HCT116 (cell line): ENCODE measurements at regions not wholly inside any gene's neighbourhood (a gene's known extent, or its start where the extent isn't known, plus 50 kb on each side); places are given as distances from the start of the nearest gene placed in this dataset.

Source experiments
- ATAC-seq: fragments of 200-7000 bp; cut with Tn5 transposase; 2 replicates; pipeline ENCODE4 v1.9.1; 2020; ENCODE audit warnings: mild to moderate bottlenecking, moderate library complexity
- BruUV-seq: library from RNA; stranded (reverse); fragments of 400-500 nt; replicated peaks from 2 replicates; lab custom pipeline; 2021; lab: Mats Ljungman, UMichigan
- CTCF ChIA-PET: fragments of 300-600 bp; sonication (Branson Sonifier 250); formaldehyde crosslinking; loops from one replicate; lab custom pipeline; 2021; ENCODE audit warnings: antibody characterized with exemption; lab: Charles Lee
- POLR2A ChIA-PET: fragments of 300-600, 350-600 bp; sonication (Branson Sonifier 250); formaldehyde crosslinking; loops from one replicate; lab custom pipeline; 2021; ENCODE audit warnings: antibody characterized with exemption; lab: Charles Lee
- RAD21 ChIA-PET, 2 experiments: fragments of 300-600 bp; sonication (Branson Sonifier 250); formaldehyde crosslinking; loops; one replicate each; lab custom pipeline; 2023; ENCODE audit warnings: low total read pairs in 2 of 2; ENCODE audit not compliant: uncharacterized antibody in 2 of 2, unreplicated experiment in 2 of 2, low non-redundant PET in 1 of 2; lab: Charles Lee
- DNase-seq: peaks from one replicate; pipeline ENCODE4 v3.0.0-alpha.2; 2010; ENCODE audit warnings: low read depth, low spot score
- H2AFZ ChIP-seq: fragments of 200-600 bp; shearing (Covaris generic), sonication (generic); 2 replicates; pipeline ENCODE4 v1.6.1; 2017; ENCODE audit warnings: low read depth, mixed run types, mixed read lengths, antibody characterized with exemption, low read length; ENCODE audit not compliant: poor library complexity, severe bottlenecking
- H3K27ac ChIP-seq: 2 replicates; pipeline ENCODE4 v1.5.1; 2012; ENCODE audit warnings: low read depth, low read length
- H3K27me3 ChIP-seq: fragments of 200-600 bp; sonication (generic); 2 replicates; pipeline ENCODE4 v1.6.1; 2016; ENCODE audit warnings: mixed run types, low read length, mixed read lengths; ENCODE audit not compliant: insufficient read depth
- H3K36me3 ChIP-seq, 2 experiments: fragments of 200-500 bp in 1 of 2; fragments of 200-600 bp in 1 of 2; sonication (Bioruptor generic) in 1 of 2; sonication (generic) in 1 of 2; 2 replicates each; pipeline versions ENCODE4 v1.5.1 to v1.6.1; 2014 to 2016; ENCODE audit warnings: low read length in 2 of 2, inconsistent platforms in 1 of 2, mixed read lengths in 1 of 2, mixed run types in 1 of 2; ENCODE audit not compliant: insufficient read depth in 2 of 2, control insufficient read depth in 1 of 2
- H3K4me1 ChIP-seq, 2 experiments: fragments of 200-600 bp in 1 of 2; sonication (generic) in 1 of 2; 2 replicates each; pipeline versions ENCODE4 v1.5.1 to v1.6.1; 2012 to 2017; ENCODE audit warnings: low read length in 2 of 2, inconsistent platforms in 1 of 2, mild to moderate bottlenecking in 1 of 2, mixed read lengths in 1 of 2, mixed run types in 1 of 2, moderate library complexity in 1 of 2; ENCODE audit not compliant: insufficient read depth in 2 of 2, control insufficient read depth in 1 of 2
- H3K4me2 ChIP-seq: fragments of 200-600 bp; sonication (generic); 2 replicates; pipeline ENCODE4 v1.6.1; 2017; ENCODE audit warnings: mixed run types, low read length, mixed read lengths
- H3K4me3 ChIP-seq, 2 experiments: fragments of 200-600 bp in 1 of 2; sonication (generic) in 1 of 2; replicated peaks in 1 of 2; 2 replicates each; pipeline ENCODE4 v1.5.1; 2011 to 2016; ENCODE audit warnings: low read length in 2 of 2, control low read depth in 1 of 2, low read depth in 1 of 2, mild to moderate bottlenecking in 1 of 2, mixed read lengths in 1 of 2, mixed run types in 1 of 2
- H3K79me2 ChIP-seq: fragments of 200-600 bp; sonication (generic); 2 replicates; pipeline ENCODE4 v1.6.1; 2017; ENCODE audit warnings: mild to moderate bottlenecking, mixed run types, low read length, moderate library complexity, mixed read lengths; ENCODE audit not compliant: insufficient read depth
- H3K9ac ChIP-seq: fragments of 200-600 bp; sonication (generic); 2 replicates; pipeline ENCODE4 v1.6.1; 2016; ENCODE audit warnings: low read length, mixed read lengths
- H3K9me2 ChIP-seq: fragments of 200-600 bp; sonication (generic), shearing (Covaris generic); 2 replicates; pipeline ENCODE4 v1.6.1; 2017; ENCODE audit warnings: mixed run types, mild to moderate bottlenecking, moderate library complexity; ENCODE audit not compliant: insufficient read depth
- H3K9me3 ChIP-seq, 2 experiments: fragments of 200-500 bp in 1 of 2; fragments of 200-600 bp in 1 of 2; sonication (Bioruptor generic) in 1 of 2; sonication (generic) in 1 of 2; 2 replicates each; pipeline ENCODE4 v1.6.1; 2014 to 2017; ENCODE audit warnings: low read length in 2 of 2, mixed read lengths in 2 of 2, inconsistent platforms in 1 of 2, low read depth in 1 of 2, mild to moderate bottlenecking in 1 of 2, mixed run types in 1 of 2, moderate library complexity in 1 of 2; ENCODE audit not compliant: control insufficient read depth in 1 of 2, insufficient read depth in 1 of 2
- H4K20me1 ChIP-seq: fragments of 200-600 bp; sonication (generic), shearing (Covaris generic); 2 replicates; pipeline ENCODE4 v1.6.1; 2017; ENCODE audit warnings: mixed run types, mild to moderate bottlenecking, moderate library complexity; ENCODE audit not compliant: insufficient read depth
- ATF3 ChIP-seq: IDR thresholded peaks from 2 replicates; pipeline ENCODE4 v1.6.1; 2012
- CEBPB ChIP-seq: IDR thresholded peaks from 2 replicates; pipeline ENCODE4 v1.6.1; 2012; ENCODE audit warnings: low read depth
- CTCF ChIP-seq, 3 experiments: fragments of 200-600 bp in 1 of 3; sonication (generic) in 1 of 3; IDR thresholded peaks in 2 of 3; conservative IDR thresholded peaks in 1 of 3; 2 replicates each; pipeline ENCODE4 v1.5.1; 2012 to 2017; ENCODE audit warnings: low read depth in 2 of 3, low read length in 2 of 3, antibody characterized with exemption in 1 of 3, borderline replicate concordance in 1 of 3, control low read depth in 1 of 3, mild to moderate bottlenecking in 1 of 3, mixed read lengths in 1 of 3, mixed run types in 1 of 3, moderate library complexity in 1 of 3; ENCODE audit not compliant: insufficient read depth in 1 of 3
- POLR2A ChIP-seq: IDR thresholded peaks from 2 replicates; pipeline ENCODE4 v1.7.0; 2011; ENCODE audit warnings: borderline replicate concordance; ENCODE audit not compliant: insufficient read depth, insufficient read length; ENCODE audit errors: extremely low read depth
- POLR2AphosphoS5 ChIP-seq: IDR thresholded peaks from 2 replicates; pipeline ENCODE4 v1.6.1; 2011; ENCODE audit warnings: mild to moderate bottlenecking, low read depth, low read length, moderate library complexity
- REST ChIP-seq: IDR thresholded peaks from 2 replicates; pipeline ENCODE4 v1.6.1; 2012; ENCODE audit warnings: low read depth
- SRF ChIP-seq: IDR thresholded peaks from 2 replicates; pipeline ENCODE4 v1.6.1; 2012; ENCODE audit warnings: low read depth
- YY1 ChIP-seq: IDR thresholded peaks from 2 replicates; pipeline ENCODE4 v1.6.1; 2011; ENCODE audit warnings: low read length, low read depth, moderate library complexity, mild to moderate bottlenecking; ENCODE audit not compliant: insufficient replicate concordance; ENCODE audit errors: extremely low read depth
- intact Hi-C: fragments of 100-400 bp; cut with micrococcal nuclease; formaldehyde crosslinking; loops from 2 replicates; pipeline ENCODE4 v1.10.0; 2022

- Histone ChIP-seq H3K4me1 (no peaks in the 10 kb centered on the region), H3K4me3 (no peak overlapping the region), H3K36me3 (no peaks in the 10 kb centered on the region), H3K9me3 (no peaks in the 10 kb centered on the region), H3K4me2 (no peak overlapping the region), H3K27ac (no peak overlapping the region), H3K27me3 (no peaks in the 10 kb centered on the region), H3K79me2 (no peaks in the 10 kb centered on the region), H2AFZ (no peak overlapping the region), H4K20me1 (no peaks in the 10 kb centered on the region), H3K9ac (no peak overlapping the region), H3K9me2 (no peaks in the 10 kb centered on the region)
- CTCF ChIA-PET: no interaction called here
- POLR2A ChIA-PET: no interaction called here
- intact Hi-C loops: no loop called here
- RAD21 ChIA-PET: no interaction called here
- BruUV-seq: no TSS peak
- no peak for DNase-seq
- TF ChIP-seq CEBPB (no peak), CTCF (IDR thresholded peaks at IDR 0.05 in 2 of 3, conservative IDR thresholded peaks at IDR 0.05 in 1 of 3; ENCODE audit: borderline replicate concordance in 1 of 3, insufficient read depth in 1 of 3, low read depth in 2 of 3, low read length in 2 of 3) (no peak), YY1 (no peak), SRF (no peak), POLR2A (no peak), POLR2AphosphoS5 (no peak), ATF3 (no peak), REST (no peak)
- no peak for ATAC-seq
Measured at GRCh38 chr2:238791354-238791753, 56.5 kb upstream of the TWIST2 start.
